ENCODE measurements at regions not wholly inside any gene's neighbourhood (a gene's known extent, or its start where the extent isn't known, plus 50 kb on each side); places are given as distances from the start of the nearest gene placed in this dataset.

DNA sequence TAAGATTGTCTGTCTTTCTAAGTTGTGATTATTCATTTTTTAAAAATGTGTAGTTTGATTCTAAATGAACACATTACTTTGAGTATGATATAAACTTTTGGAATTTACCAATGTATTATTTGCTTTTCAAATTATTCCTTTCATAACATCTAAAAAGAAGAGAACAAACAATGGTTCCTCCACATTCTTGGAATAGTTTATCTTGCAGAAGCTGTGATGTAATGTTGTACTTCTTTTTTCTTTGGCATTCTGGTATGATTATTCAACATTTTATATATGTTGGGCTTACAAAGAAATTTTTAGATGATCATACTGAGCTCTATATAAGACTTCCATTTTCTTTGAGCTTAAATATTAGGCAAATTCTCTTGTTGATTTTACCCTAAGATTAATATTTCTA, 419.2 kb downstream of the DIPK2A start:
- Histone ChIP-seq H3K9ac (ENCODE audit: low read length) (no peak overlapping the region), H3K27me3 (ENCODE audit: insufficient read depth, low read length) (no peaks in the 10 kb centered on the region), H3K4me1 (ENCODE audit: insufficient read depth, low read length, severe bottlenecking) (no peaks in the 10 kb centered on the region), H3F3A (ENCODE audit: insufficient read depth, low read length) (no peaks in the 10 kb centered on the region), H2AFZ (ENCODE audit: low read length) (no peak overlapping the region), H3K4me3 (ENCODE audit: low read depth, low read length, poor library complexity, severe bottlenecking) (no peak overlapping the region), H3K27ac (ENCODE audit: low read depth, low read length, poor library complexity, severe bottlenecking) (no peak overlapping the region), H4K20me1 (ENCODE audit: insufficient read depth, low read length) (no peaks in the 10 kb centered on the region), H3K9me2 (ENCODE audit: low read depth, low read length) (no peaks in the 10 kb centered on the region), H3K4me2 (ENCODE audit: low read length) (no peak overlapping the region), H3K79me2 (ENCODE audit: insufficient read depth, low read length) (no peaks in the 10 kb centered on the region), H3K36me3 (ENCODE audit: insufficient read depth, low read length) (no peaks in the 10 kb centered on the region), H3K9me3 (ENCODE audit: low read length) (no peaks in the 10 kb centered on the region)
- TF ChIP-seq, protein P1, sequence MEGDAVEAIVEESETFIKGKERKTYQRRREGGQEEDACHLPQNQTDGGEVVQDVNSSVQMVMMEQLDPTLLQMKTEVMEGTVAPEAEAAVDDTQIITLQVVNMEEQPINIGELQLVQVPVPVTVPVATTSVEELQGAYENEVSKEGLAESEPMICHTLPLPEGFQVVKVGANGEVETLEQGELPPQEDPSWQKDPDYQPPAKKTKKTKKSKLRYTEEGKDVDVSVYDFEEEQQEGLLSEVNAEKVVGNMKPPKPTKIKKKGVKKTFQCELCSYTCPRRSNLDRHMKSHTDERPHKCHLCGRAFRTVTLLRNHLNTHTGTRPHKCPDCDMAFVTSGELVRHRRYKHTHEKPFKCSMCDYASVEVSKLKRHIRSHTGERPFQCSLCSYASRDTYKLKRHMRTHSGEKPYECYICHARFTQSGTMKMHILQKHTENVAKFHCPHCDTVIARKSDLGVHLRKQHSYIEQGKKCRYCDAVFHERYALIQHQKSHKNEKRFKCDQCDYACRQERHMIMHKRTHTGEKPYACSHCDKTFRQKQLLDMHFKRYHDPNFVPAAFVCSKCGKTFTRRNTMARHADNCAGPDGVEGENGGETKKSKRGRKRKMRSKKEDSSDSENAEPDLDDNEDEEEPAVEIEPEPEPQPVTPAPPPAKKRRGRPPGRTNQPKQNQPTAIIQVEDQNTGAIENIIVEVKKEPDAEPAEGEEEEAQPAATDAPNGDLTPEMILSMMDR (IDR thresholded peaks at IDR 0.05; ENCODE audit: low read length), result no peak
- TF ChIP-seq EZH2 (IDR thresholded peaks at IDR 0.05; ENCODE audit: borderline replicate concordance, low read length), result no peak

GRCh38 chr3:144391236-144391635, 419.6 kb downstream of the DIPK2A start:
- Histone ChIP-seq H3K27me3 (ENCODE audit: insufficient read depth, low read length) (no peaks in the 10 kb centered on the region), H3K4me3 (ENCODE audit: low read depth, low read length, poor library complexity, severe bottlenecking) (no peak overlapping the region), H3K9me3 (ENCODE audit: low read length) (no peaks in the 10 kb centered on the region), H3K27ac (ENCODE audit: low read depth, low read length, poor library complexity, severe bottlenecking) (no peak overlapping the region), H3K9me2 (ENCODE audit: low read depth, low read length) (no peaks in the 10 kb centered on the region), H2AFZ (ENCODE audit: low read length) (no peak overlapping the region), H3K79me2 (ENCODE audit: insufficient read depth, low read length) (no peaks in the 10 kb centered on the region), H3K9ac (ENCODE audit: low read length) (no peak overlapping the region), H3F3A (ENCODE audit: insufficient read depth, low read length) (no peaks in the 10 kb centered on the region), H3K4me2 (ENCODE audit: low read length) (no peak overlapping the region), H3K4me1 (ENCODE audit: insufficient read depth, low read length, severe bottlenecking) (no peaks in the 10 kb centered on the region), H3K36me3 (ENCODE audit: insufficient read depth, low read length) (no peaks in the 10 kb centered on the region), H4K20me1 (ENCODE audit: insufficient read depth, low read length) (no peaks in the 10 kb centered on the region)
- TF ChIP-seq, protein P1 (IDR thresholded peaks at IDR 0.05; ENCODE audit: low read length), result no peak
- TF ChIP-seq EZH2 (IDR thresholded peaks at IDR 0.05; ENCODE audit: borderline replicate concordance, low read length), result no peak

GRCh38 chr3:144394032-144394431, 422.4 kb downstream of the DIPK2A start:
- H3K4me1 ChIP-seq (ENCODE audit: insufficient read depth, low read length, severe bottlenecking), result no peaks in the 10 kb centered on the region
- no peak overlapping the region for H2AFZ ChIP-seq (ENCODE audit: low read length)
- no peak overlapping the region for H3K4me2 ChIP-seq (ENCODE audit: low read length)
- H3K79me2 ChIP-seq (ENCODE audit: insufficient read depth, low read length), result no peaks in the 10 kb centered on the region
- H3K36me3 ChIP-seq (ENCODE audit: insufficient read depth, low read length), result no peaks in the 10 kb centered on the region
- no peaks in the 10 kb centered on the region for H3F3A ChIP-seq (ENCODE audit: insufficient read depth, low read length)
- no peak overlapping the region for H3K9ac ChIP-seq (ENCODE audit: low read length)
- no peaks in the 10 kb centered on the region for H3K27me3 ChIP-seq (ENCODE audit: insufficient read depth, low read length)
- no peaks in the 10 kb centered on the region for H3K9me3 ChIP-seq (ENCODE audit: low read length)
- H3K9me2 ChIP-seq (ENCODE audit: low read depth, low read length), result no peaks in the 10 kb centered on the region
- H4K20me1 ChIP-seq (ENCODE audit: insufficient read depth, low read length), result no peaks in the 10 kb centered on the region
- H3K27ac ChIP-seq (ENCODE audit: low read depth, low read length, poor library complexity, severe bottlenecking), result no peak overlapping the region
- H3K4me3 ChIP-seq (ENCODE audit: low read depth, low read length, poor library complexity, severe bottlenecking), result no peak overlapping the region
- no peak for TF ChIP-seq EZH2 (IDR thresholded peaks at IDR 0.05; ENCODE audit: borderline replicate concordance, low read length)
- TF ChIP-seq, protein P1 (IDR thresholded peaks at IDR 0.05; ENCODE audit: low read length), result no peak
